ENCODE measurements at regions not wholly inside any gene's neighbourhood (a gene's known extent, or its start where the extent isn't known, plus 50 kb on each side); places are given as distances from the start of the nearest gene placed in this dataset.

- TF ChIP-seq RAD21 (IDR thresholded peaks at IDR 0.05 in 1 of 2, conservative IDR thresholded peaks at IDR 0.05 in 1 of 2; ENCODE audit: low read depth in 2 of 2, low read length in 2 of 2): no peak
- TF ChIP-seq POU5F1 (IDR thresholded peaks at IDR 0.05; ENCODE audit: low read depth, low read length): no peak
- TF ChIP-seq TAF7 (optimal IDR thresholded peaks at IDR 0.05; ENCODE audit: borderline replicate concordance, low read depth, low read length): no peak
These were observed 70.1 kb upstream of the TENT5A start (continued) for GRCh38 chr6:81822568-81822967.

All from H1 (cell line).